Esophagus muscularis mucosa (tissue), 4 donors: ENCODE measurements at regions not wholly inside any gene's neighbourhood (a gene's known extent, or its start where the extent isn't known, plus 50 kb on each side); places are given as distances from the start of the nearest gene placed in this dataset.
"Not testable (repeated sequence)": the region's sequence is repeated elsewhere in the genome, so short reads cannot be mapped to it uniquely, and the experiment has no call there.

Experiments
- DNase-seq: peaks from one replicate; pipeline ENCODE4 v3.0.0-alpha.2; 2017; ENCODE audit errors: extremely low spot score
- H3K27ac ChIP-seq, 4 donors: fragments of 200-600 bp; sonication (generic); replicated peaks in 1 of 4; 1 replicate in 3 of 4; 2 replicates in 1 of 4; pipeline ENCODE4 v1.5.1; 2016 to 2019; ENCODE audit warnings: mild to moderate bottlenecking in 1 of 4
- H3K27me3 ChIP-seq, 4 donors: fragments of 200-600 bp; sonication (generic); one replicate each; pipeline versions ENCODE4 v1.5.1 to v1.6.0; 2016 to 2019
- H3K36me3 ChIP-seq, 4 donors: fragments of 200-600 bp; sonication (generic); one replicate each; pipeline ENCODE4 v1.5.1; 2016 to 2019
- H3K4me1 ChIP-seq, 4 donors: fragments of 200-600 bp; sonication (generic); one replicate each; pipeline ENCODE4 v1.5.1; 2016 to 2019
- H3K4me3 ChIP-seq, 4 donors: fragments of 200-600 bp; sonication (generic); 1 replicate in 2 of 4; 2 replicates in 2 of 4; pipeline ENCODE4 v1.5.1; 2016 to 2019; ENCODE audit warnings: mild to moderate bottlenecking in 4 of 4, moderate library complexity in 1 of 4
- H3K9me3 ChIP-seq, 4 donors: fragments of 200-600 bp; sonication (generic); 1 replicate in 3 of 4; 2 replicates in 1 of 4; pipeline ENCODE4 v1.5.1; 2016 to 2019
- CTCF ChIP-seq, 3 experiments: fragments of 200-600 bp in 2 of 3; fragments of 450-650 bp in 1 of 3; sonication (generic) in 2 of 3; IDR thresholded peaks; one replicate each; pipeline ENCODE4 v1.5.1; 2017 to 2019; ENCODE audit warnings: antibody characterized with exemption in 3 of 3, mild to moderate bottlenecking in 2 of 3, moderate library complexity in 1 of 3
- EP300 ChIP-seq: sonication (generic); formaldehyde crosslinking; IDR thresholded peaks from one replicate; pipeline ENCODE4 v1.6.1; 2017; ENCODE audit warnings: antibody characterized with exemption
- POLR2A ChIP-seq: fragments of 450-650 bp; IDR thresholded peaks from one replicate; pipeline ENCODE4 v1.6.1; 2017; ENCODE audit warnings: antibody characterized with exemption, moderate library complexity, mild to moderate bottlenecking, low read depth
- POLR2AphosphoS5 ChIP-seq, 2 donors: sonication (generic); formaldehyde crosslinking; IDR thresholded peaks; one replicate each; pipeline ENCODE4 v1.6.1; 2017; ENCODE audit warnings: antibody characterized with exemption in 2 of 2
- WGBS: methylation state at CpG from one replicate; pipeline ENCODE4 v1.1.5; 2018; 5-methylcytosine and 5-hydroxymethylcytosine counted together
- intact Hi-C: fragments of 100-400 bp; cut with DNase I; formaldehyde crosslinking; loops from one replicate; pipeline ENCODE4 v1.15.1; 2023

- no peaks in the 10 kb centered on the region for H3K27me3 ChIP-seq
- H3K9me3 ChIP-seq: no peaks in the 10 kb centered on the region
- H3K36me3 ChIP-seq: no peaks in the 10 kb centered on the region
- no peak overlapping the region for H3K4me3 ChIP-seq
- no peak overlapping the region for H3K27ac ChIP-seq
- TF ChIP-seq POLR2AphosphoS5 (IDR thresholded peaks at IDR 0.05): no peak
- no peak for TF ChIP-seq CTCF (IDR thresholded peaks at IDR 0.05)
- no peak for TF ChIP-seq EP300
- no peak for TF ChIP-seq POLR2A
- no peaks in the 10 kb centered on the region for H3K4me1 ChIP-seq
- intact Hi-C loops: no loop called here
- no peak for DNase-seq
Observed at GRCh38 chr4:77293426-77293825, 136.4 kb downstream of the CCNG2 start.

GRCh38 chr4:77300996-77301395, 144.0 kb downstream of the CCNG2 start:
- H3K4me1 ChIP-seq, H3K9me3 ChIP-seq, intact Hi-C loops, H3K27ac ChIP-seq, H3K4me3 ChIP-seq, H3K36me3 ChIP-seq, DNase-seq: not testable (repeated sequence)
- peaks cover 0 to 14% (median 0%) of the 10 kb centered on the region in 4 donors for H3K27me3 ChIP-seq
- WGBS: 38% methylated on average over 3 of the region's 3 CpGs

GRCh38 chr4:77305766-77306165, 148.8 kb downstream of the CCNG2 start:
- Histone ChIP-seq H3K9me3 (peaks cover 0 to 4% (median 0%) of the 10 kb centered on the region in 4 donors), H3K4me3 (no peak overlapping the region), H3K4me1 (no peaks in the 10 kb centered on the region), H3K36me3 (no peaks in the 10 kb centered on the region), H3K27me3 (peaks cover 0 to 14% (median 0%) of the 10 kb centered on the region in 4 donors), H3K27ac (no peak overlapping the region)
- WGBS: 76% methylated on average over 2 of the region's 2 CpGs
- intact Hi-C loops: no loop called here
- no peak for DNase-seq
- no peak for TF ChIP-seq EP300
- no peak for TF ChIP-seq CTCF (IDR thresholded peaks at IDR 0.05)
- no peak for TF ChIP-seq POLR2A
- TF ChIP-seq POLR2AphosphoS5 (IDR thresholded peaks at IDR 0.05): no peak

GRCh38 chr4:77306496-77306895, 149.5 kb downstream of the CCNG2 start:
- peaks cover 0 to 4% (median 0%) of the 10 kb centered on the region in 4 donors for H3K9me3 ChIP-seq
- intact Hi-C loops: no loop called here
- H3K4me1 ChIP-seq: no peaks in the 10 kb centered on the region
- no peak overlapping the region for H3K27ac ChIP-seq
- WGBS: 86% methylated on average over 2 of the region's 2 CpGs
- peaks cover 0 to 10% (median 0%) of the 10 kb centered on the region in 4 donors for H3K27me3 ChIP-seq
- no peak for TF ChIP-seq EP300
- no peak for TF ChIP-seq POLR2A
- TF ChIP-seq POLR2AphosphoS5 (IDR thresholded peaks at IDR 0.05): no peak
- TF ChIP-seq CTCF (IDR thresholded peaks at IDR 0.05): no peak
- no peaks in the 10 kb centered on the region for H3K36me3 ChIP-seq
- H3K4me3 ChIP-seq: no peak overlapping the region
- DNase-seq: no peak

GRCh38 chr4:77308843-77309242, 151.8 kb downstream of the CCNG2 start:
- intact Hi-C loops: no loop called here
- peak in 1 of 3 experiments; percentile 17 for TF ChIP-seq CTCF (IDR thresholded peaks at IDR 0.05)
- TF ChIP-seq POLR2A: no peak
- 9% methylated on average over 1 of the region's 1 CpG for WGBS

More at GRCh38 chr4:77308843-77309242, 151.8 kb downstream of the CCNG2 start:
- no peaks in the 10 kb centered on the region for H3K4me1 ChIP-seq
- no peak overlapping the region for H3K4me3 ChIP-seq
- H3K36me3 ChIP-seq: no peaks in the 10 kb centered on the region
- DNase-seq: no peak
- H3K27ac ChIP-seq: no peak overlapping the region
- no peaks in the 10 kb centered on the region for H3K27me3 ChIP-seq
- peaks cover 0 to 4% (median 0%) of the 10 kb centered on the region in 4 donors for H3K9me3 ChIP-seq
